Loucy (cell line): ENCODE measurements at regions not wholly inside any gene's neighbourhood (a gene's known extent, or its start where the extent isn't known, plus 50 kb on each side); places are given as distances from the start of the nearest gene placed in this dataset.

Experiments
- EZH2phosphoT487 ChIP-seq: fragments of 200-600 bp; IDR thresholded peaks from 2 replicates; pipeline ENCODE4 v1.6.1; 2018; ENCODE audit warnings: antibody characterized with exemption, mild to moderate bottlenecking, moderate library complexity, borderline replicate concordance
- TF ChIP-seq, protein P1 (sequence below): fragments of 200-600 bp; sonication (generic); conservative IDR thresholded peaks from 2 replicates; pipeline ENCODE4 v1.5.1; 2014; ENCODE audit warnings: mild to moderate bottlenecking, antibody characterized with exemption, low read length

DNA sequence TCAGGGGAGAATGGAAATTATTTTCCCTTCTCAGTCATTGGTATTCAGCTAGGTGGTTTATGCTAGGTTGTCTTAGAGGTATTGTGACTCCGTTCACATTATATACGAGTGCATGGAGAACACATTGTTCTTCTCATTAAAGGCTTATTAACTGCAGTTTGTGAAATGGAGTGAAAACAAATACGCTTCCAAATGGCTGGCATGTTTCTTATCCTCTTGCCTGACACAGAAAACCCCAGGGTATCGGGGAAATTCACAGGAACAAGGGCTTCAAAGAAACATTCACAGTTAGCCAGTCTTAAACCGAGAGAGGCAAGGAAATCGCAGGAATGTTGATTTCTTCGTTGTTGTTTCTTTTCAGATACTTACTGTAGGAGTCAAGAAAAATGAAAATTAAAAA is 1047.9 kb upstream of the RBFOX1 start:
- TF ChIP-seq, protein P1, sequence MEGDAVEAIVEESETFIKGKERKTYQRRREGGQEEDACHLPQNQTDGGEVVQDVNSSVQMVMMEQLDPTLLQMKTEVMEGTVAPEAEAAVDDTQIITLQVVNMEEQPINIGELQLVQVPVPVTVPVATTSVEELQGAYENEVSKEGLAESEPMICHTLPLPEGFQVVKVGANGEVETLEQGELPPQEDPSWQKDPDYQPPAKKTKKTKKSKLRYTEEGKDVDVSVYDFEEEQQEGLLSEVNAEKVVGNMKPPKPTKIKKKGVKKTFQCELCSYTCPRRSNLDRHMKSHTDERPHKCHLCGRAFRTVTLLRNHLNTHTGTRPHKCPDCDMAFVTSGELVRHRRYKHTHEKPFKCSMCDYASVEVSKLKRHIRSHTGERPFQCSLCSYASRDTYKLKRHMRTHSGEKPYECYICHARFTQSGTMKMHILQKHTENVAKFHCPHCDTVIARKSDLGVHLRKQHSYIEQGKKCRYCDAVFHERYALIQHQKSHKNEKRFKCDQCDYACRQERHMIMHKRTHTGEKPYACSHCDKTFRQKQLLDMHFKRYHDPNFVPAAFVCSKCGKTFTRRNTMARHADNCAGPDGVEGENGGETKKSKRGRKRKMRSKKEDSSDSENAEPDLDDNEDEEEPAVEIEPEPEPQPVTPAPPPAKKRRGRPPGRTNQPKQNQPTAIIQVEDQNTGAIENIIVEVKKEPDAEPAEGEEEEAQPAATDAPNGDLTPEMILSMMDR: no peak
- TF ChIP-seq EZH2phosphoT487: no peak
